ENCODE measurements at regions not wholly inside any gene's neighbourhood (a gene's known extent, or its start where the extent isn't known, plus 50 kb on each side); places are given as distances from the start of the nearest gene placed in this dataset.

DNA sequence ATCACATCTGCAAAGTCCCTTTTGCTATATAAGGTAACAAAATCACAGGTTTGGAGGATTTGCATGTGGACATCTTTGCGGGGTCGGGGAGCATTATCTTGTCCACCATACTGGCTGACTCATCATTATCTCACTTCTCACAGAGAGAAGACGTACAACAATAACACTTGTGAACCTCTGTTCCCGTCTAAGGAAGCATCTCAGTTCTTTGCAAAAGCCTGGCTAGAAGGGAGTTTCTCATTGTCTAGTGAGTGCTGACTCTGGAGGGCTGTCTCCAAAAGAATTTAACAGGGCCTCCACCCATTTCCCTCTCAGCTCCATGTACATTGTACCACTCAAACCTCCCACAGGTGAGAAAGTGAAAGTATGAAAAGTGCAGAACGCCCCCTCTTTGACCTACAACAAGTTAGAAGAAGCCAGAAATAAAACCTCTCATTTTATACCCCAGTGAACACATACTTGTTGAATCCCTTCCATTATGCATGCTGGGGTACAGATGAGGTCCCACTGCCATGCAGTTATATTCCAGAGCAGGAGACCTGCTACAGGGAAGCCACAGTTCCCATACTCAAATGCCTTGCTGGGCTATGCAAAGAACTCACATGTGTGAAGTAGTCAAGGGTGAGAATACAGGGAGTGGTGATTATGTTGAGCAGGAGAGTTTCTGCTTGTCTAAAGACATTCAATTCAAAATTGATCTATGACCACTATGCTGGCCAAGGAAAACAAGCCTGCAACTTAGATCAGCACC lies 121.7 kb upstream of the PRDX6 start:
- DNase-seq (ENCODE audit: low read depth) = no peak
- TF ChIP-seq, protein P1, sequence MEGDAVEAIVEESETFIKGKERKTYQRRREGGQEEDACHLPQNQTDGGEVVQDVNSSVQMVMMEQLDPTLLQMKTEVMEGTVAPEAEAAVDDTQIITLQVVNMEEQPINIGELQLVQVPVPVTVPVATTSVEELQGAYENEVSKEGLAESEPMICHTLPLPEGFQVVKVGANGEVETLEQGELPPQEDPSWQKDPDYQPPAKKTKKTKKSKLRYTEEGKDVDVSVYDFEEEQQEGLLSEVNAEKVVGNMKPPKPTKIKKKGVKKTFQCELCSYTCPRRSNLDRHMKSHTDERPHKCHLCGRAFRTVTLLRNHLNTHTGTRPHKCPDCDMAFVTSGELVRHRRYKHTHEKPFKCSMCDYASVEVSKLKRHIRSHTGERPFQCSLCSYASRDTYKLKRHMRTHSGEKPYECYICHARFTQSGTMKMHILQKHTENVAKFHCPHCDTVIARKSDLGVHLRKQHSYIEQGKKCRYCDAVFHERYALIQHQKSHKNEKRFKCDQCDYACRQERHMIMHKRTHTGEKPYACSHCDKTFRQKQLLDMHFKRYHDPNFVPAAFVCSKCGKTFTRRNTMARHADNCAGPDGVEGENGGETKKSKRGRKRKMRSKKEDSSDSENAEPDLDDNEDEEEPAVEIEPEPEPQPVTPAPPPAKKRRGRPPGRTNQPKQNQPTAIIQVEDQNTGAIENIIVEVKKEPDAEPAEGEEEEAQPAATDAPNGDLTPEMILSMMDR (IDR thresholded peaks at IDR 0.05; ENCODE audit: low read depth, low read length) = no peak
- TF ChIP-seq MYC (IDR thresholded peaks at IDR 0.05; ENCODE audit: low read depth, low read length) (no peak), POLR2A (IDR thresholded peaks at IDR 0.05; ENCODE audit: extremely low read depth, insufficient read length) (no peak)
- TF ChIP-seq, protein P2, sequence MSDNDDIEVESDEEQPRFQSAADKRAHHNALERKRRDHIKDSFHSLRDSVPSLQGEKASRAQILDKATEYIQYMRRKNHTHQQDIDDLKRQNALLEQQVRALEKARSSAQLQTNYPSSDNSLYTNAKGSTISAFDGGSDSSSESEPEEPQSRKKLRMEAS (IDR thresholded peaks at IDR 0.05; ENCODE audit: low read depth, low read length) = no peak
- H3K4me3 ChIP-seq (ENCODE audit: low read depth, low read length) = no peak overlapping the region

- TF ChIP-seq, protein P2 (IDR thresholded peaks at IDR 0.05; ENCODE audit: low read depth, low read length) = no peak
- TF ChIP-seq, protein P1 (IDR thresholded peaks at IDR 0.05; ENCODE audit: low read depth, low read length) = no peak
- TF ChIP-seq MYC (IDR thresholded peaks at IDR 0.05; ENCODE audit: low read depth, low read length) = no peak
- TF ChIP-seq POLR2A (IDR thresholded peaks at IDR 0.05; ENCODE audit: extremely low read depth, insufficient read length) = no peak
- DNase-seq (ENCODE audit: low read depth) = no peak
- no peak overlapping the region for H3K4me3 ChIP-seq (ENCODE audit: low read depth, low read length)
Measured at GRCh38 chr1:173356191-173356762, 120.9 kb upstream of the PRDX6 start.

DNA sequence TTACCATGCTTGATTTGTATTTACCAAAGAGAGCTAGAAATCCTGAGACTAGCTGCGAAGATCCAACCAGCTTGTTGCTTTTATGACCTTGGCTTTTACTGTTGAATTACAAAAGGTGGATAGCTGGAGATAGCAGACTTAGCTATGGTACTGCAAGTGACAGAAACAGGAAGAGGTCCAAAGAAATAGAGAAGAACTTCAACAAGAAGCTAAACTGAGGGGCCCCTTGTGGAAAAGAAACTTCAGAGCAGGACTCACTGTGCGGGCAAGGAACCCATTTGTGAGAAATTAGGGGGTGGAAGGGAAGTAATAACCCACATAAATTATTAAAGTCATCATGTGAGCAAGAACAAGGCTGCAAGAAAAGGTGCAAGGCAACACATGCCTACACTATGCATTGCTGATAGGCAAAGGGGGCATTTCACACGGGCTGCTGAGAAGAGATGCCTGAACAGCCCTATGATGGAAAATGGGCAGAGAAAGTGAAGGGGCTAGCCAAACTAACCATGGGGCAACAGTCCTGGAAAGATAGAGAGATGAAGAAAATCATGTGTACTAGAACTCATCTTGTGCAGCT lies 116.6 kb upstream of the PRDX6 start:
- no peak for DNase-seq (ENCODE audit: low read depth)
- TF ChIP-seq, protein P1 (IDR thresholded peaks at IDR 0.05; ENCODE audit: low read depth, low read length) = no peak
- no peak for TF ChIP-seq POLR2A (IDR thresholded peaks at IDR 0.05; ENCODE audit: extremely low read depth, insufficient read length)
- TF ChIP-seq, protein P2 (IDR thresholded peaks at IDR 0.05; ENCODE audit: low read depth, low read length) = no peak
- no peak for TF ChIP-seq MYC (IDR thresholded peaks at IDR 0.05; ENCODE audit: low read depth, low read length)
- H3K4me3 ChIP-seq (ENCODE audit: low read depth, low read length) = no peak overlapping the region

GRCh38 chr1:173362543-173362942 lies 114.6 kb upstream of the PRDX6 start:
- TF ChIP-seq MYC (IDR thresholded peaks at IDR 0.05; ENCODE audit: low read depth, low read length) = no peak
- TF ChIP-seq, protein P2 (IDR thresholded peaks at IDR 0.05; ENCODE audit: low read depth, low read length) = no peak
- no peak for DNase-seq (ENCODE audit: low read depth)
- no peak overlapping the region for H3K4me3 ChIP-seq (ENCODE audit: low read depth, low read length)

GRCh38 chr1:173364827-173365226 lies 112.3 kb upstream of the PRDX6 start:
- TF ChIP-seq, protein P2 (IDR thresholded peaks at IDR 0.05; ENCODE audit: low read depth, low read length) = no peak
- DNase-seq (ENCODE audit: low read depth) = no peak
- no peak overlapping the region for H3K4me3 ChIP-seq (ENCODE audit: low read depth, low read length)

DNA sequence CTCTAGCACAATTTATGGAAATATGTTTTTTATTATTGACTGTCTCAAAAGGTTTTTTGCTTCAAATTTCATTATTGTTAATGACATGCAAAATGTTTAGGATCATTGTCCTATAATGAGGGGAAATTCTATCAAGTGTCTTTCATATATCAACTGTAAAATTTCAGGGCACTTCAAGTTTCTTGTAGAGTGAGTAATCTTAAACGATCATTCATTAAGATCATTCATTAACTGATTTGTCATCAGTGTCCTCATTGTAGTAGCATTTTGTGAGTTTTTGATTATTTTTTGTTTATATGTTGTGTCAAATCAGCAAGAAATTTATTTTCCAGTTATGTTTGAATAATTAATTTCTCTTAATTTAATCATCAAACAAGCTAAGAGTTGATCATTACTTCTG lies 111.8 kb upstream of the PRDX6 start:
- no peak for TF ChIP-seq POLR2A (IDR thresholded peaks at IDR 0.05; ENCODE audit: extremely low read depth, insufficient read length)
- TF ChIP-seq, protein P2 (IDR thresholded peaks at IDR 0.05; ENCODE audit: low read depth, low read length) = no peak
- no peak for TF ChIP-seq MYC (IDR thresholded peaks at IDR 0.05; ENCODE audit: low read depth, low read length)
- TF ChIP-seq, protein P1 (IDR thresholded peaks at IDR 0.05; ENCODE audit: low read depth, low read length) = no peak
- no peak for DNase-seq (ENCODE audit: low read depth)
- H3K4me3 ChIP-seq (ENCODE audit: low read depth, low read length) = no peak overlapping the region

Measured in NB4 (cell line).